LHCN-M2 (cell line): ENCODE measurements at regions not wholly inside any gene's neighbourhood (a gene's known extent, or its start where the extent isn't known, plus 50 kb on each side); places are given as distances from the start of the nearest gene placed in this dataset.

Experiments
- DNase-seq: peaks from one replicate; pipeline ENCODE4 v3.0.0-alpha.2; 2012; ENCODE audit warnings: low read depth

GRCh38 chr14:41409806-41410205 lies 196.9 kb upstream of the LRFN5 start:
- no peak for DNase-seq

GRCh38 chr14:41404126-41404525 lies 202.6 kb upstream of the LRFN5 start:
- DNase-seq, result no peak

- no peak for DNase-seq
These were observed 203.3 kb upstream of the LRFN5 start for GRCh38 chr14:41403360-41403759.

GRCh38 chr14:41397926-41398325 lies 208.8 kb upstream of the LRFN5 start:
- DNase-seq, result no peak

GRCh38 chr14:41393512-41393911 lies 213.2 kb upstream of the LRFN5 start:
- no peak for DNase-seq

GRCh38 chr14:41392226-41392625 lies 214.4 kb upstream of the LRFN5 start:
- DNase-seq, result no peak

GRCh38 chr14:41389355-41389754 lies 217.3 kb upstream of the LRFN5 start:
- no peak for DNase-seq

GRCh38 chr14:41385797-41386196 lies 220.9 kb upstream of the LRFN5 start:
- DNase-seq, result no peak

GRCh38 chr14:41380017-41380416 lies 226.7 kb upstream of the LRFN5 start:
- no peak for DNase-seq

GRCh38 chr14:41378526-41378925 lies 228.2 kb upstream of the LRFN5 start:
- DNase-seq, result no peak

GRCh38 chr14:41377932-41378331 lies 228.7 kb upstream of the LRFN5 start:
- no peak for DNase-seq

GRCh38 chr14:41374092-41374491 lies 232.6 kb upstream of the LRFN5 start:
- DNase-seq, result no peak

GRCh38 chr14:41362139-41362538 lies 244.5 kb upstream of the LRFN5 start:
- DNase-seq, result no peak

- DNase-seq, result no peak
These were observed 246.6 kb upstream of the LRFN5 start for GRCh38 chr14:41360126-41360525.

- no peak for DNase-seq
These were observed 250.8 kb upstream of the LRFN5 start for GRCh38 chr14:41355866-41356265.

- no peak for DNase-seq
These were observed 256.2 kb upstream of the LRFN5 start for GRCh38 chr14:41350476-41350875.

- DNase-seq, result no peak
These were observed 257.3 kb upstream of the LRFN5 start for GRCh38 chr14:41349289-41349910.

- no peak for DNase-seq
These were observed 262.8 kb upstream of the LRFN5 start for GRCh38 chr14:41343857-41344256.

GRCh38 chr14:41313196-41313595 lies 293.5 kb upstream of the LRFN5 start:
- DNase-seq, result no peak

- DNase-seq, result no peak
These were observed 303.2 kb upstream of the LRFN5 start for GRCh38 chr14:41303506-41303905.

GRCh38 chr14:41302776-41303175 lies 303.9 kb upstream of the LRFN5 start:
- DNase-seq, result no peak

- no peak for DNase-seq
These were observed 306.8 kb upstream of the LRFN5 start for GRCh38 chr14:41299924-41300323.

- DNase-seq, result no peak
These were observed 308.4 kb upstream of the LRFN5 start for GRCh38 chr14:41298328-41298690.

- no peak for DNase-seq
These were observed 308.9 kb upstream of the LRFN5 start for GRCh38 chr14:41297576-41298327.
